ENCODE measurements at regions not wholly inside any gene's neighbourhood (a gene's known extent, or its start where the extent isn't known, plus 50 kb on each side); places are given as distances from the start of the nearest gene placed in this dataset.

GRCh38 chr4:134952775-134953174 lies 751.2 kb upstream of the PABPC4L start:
- Histone ChIP-seq H3K9ac (no peak overlapping the region), H3K27me3 (replicated peaks; ENCODE audit: insufficient read depth) (no peaks in the 10 kb centered on the region), H3K79me2 (ENCODE audit: insufficient read depth) (no peaks in the 10 kb centered on the region), H3K36me3 (ENCODE audit: low read depth) (no peaks in the 10 kb centered on the region), H3K27ac (no peak overlapping the region), H3K9me2 (ENCODE audit: insufficient read depth) (no peaks in the 10 kb centered on the region), H3F3A (ENCODE audit: insufficient read depth) (no peaks in the 10 kb centered on the region), H3K9me3 (ENCODE audit: low read depth) (no peaks in the 10 kb centered on the region), H3K4me3 (no peak overlapping the region), H4K20me1 (ENCODE audit: insufficient read depth) (no peaks in the 10 kb centered on the region), H3K4me2 (ENCODE audit: unreplicated experiment) (no peak overlapping the region), H2AFZ (no peak overlapping the region), H3K4me1 (ENCODE audit: insufficient read depth) (no peaks in the 10 kb centered on the region)
- TF ChIP-seq EZH2 (IDR thresholded peaks at IDR 0.05; ENCODE audit: insufficient read depth, poor library complexity, severe bottlenecking): no peak
- no peak for TF ChIP-seq EZH2phosphoT487 (IDR thresholded peaks at IDR 0.05; ENCODE audit: insufficient read depth, low read depth)
- DNase-seq: no peak
- in situ Hi-C loops (cut with MboI): no loop called here
- WGBS, 2 experiments (ENCODE audit: low coverage in 1 of 2, low lambda C conversion rate in 2 of 2, missing lambda C conversion rate in 2 of 2): 64 to 65% methylated on average over 21 of the region's 21 CpGs

GRCh38 chr4:134952305-134952704 lies 750.7 kb upstream of the PABPC4L start:
- Histone ChIP-seq H3K9ac (no peak overlapping the region), H3K27ac (no peak overlapping the region), H3K4me3 (no peak overlapping the region), H3K27me3 (replicated peaks; ENCODE audit: insufficient read depth) (no peaks in the 10 kb centered on the region), H3K4me1 (ENCODE audit: insufficient read depth) (no peaks in the 10 kb centered on the region), H2AFZ (no peak overlapping the region), H3K9me2 (ENCODE audit: insufficient read depth) (no peaks in the 10 kb centered on the region), H4K20me1 (ENCODE audit: insufficient read depth) (no peaks in the 10 kb centered on the region), H3K4me2 (ENCODE audit: unreplicated experiment) (no peak overlapping the region), H3K9me3 (ENCODE audit: low read depth) (no peaks in the 10 kb centered on the region), H3F3A (ENCODE audit: insufficient read depth) (no peaks in the 10 kb centered on the region), H3K36me3 (ENCODE audit: low read depth) (no peaks in the 10 kb centered on the region), H3K79me2 (ENCODE audit: insufficient read depth) (no peaks in the 10 kb centered on the region)
- WGBS, 2 experiments (ENCODE audit: low coverage in 1 of 2, low lambda C conversion rate in 2 of 2, missing lambda C conversion rate in 2 of 2): 39 to 46% methylated on average over 13 of the region's 13 CpGs
- DNase-seq: no peak
- TF ChIP-seq EZH2phosphoT487 (IDR thresholded peaks at IDR 0.05; ENCODE audit: insufficient read depth, low read depth) (no peak), EZH2 (IDR thresholded peaks at IDR 0.05; ENCODE audit: insufficient read depth, poor library complexity, severe bottlenecking) (no peak)
- in situ Hi-C loops (cut with MboI): no loop called here

GRCh38 chr4:134948110-134948642 lies 746.6 kb upstream of the PABPC4L start:
- H3F3A ChIP-seq (ENCODE audit: insufficient read depth): no peaks in the 10 kb centered on the region
- H3K4me3 ChIP-seq: no peak overlapping the region
- no peaks in the 10 kb centered on the region for H3K9me2 ChIP-seq (ENCODE audit: insufficient read depth)
- no peaks in the 10 kb centered on the region for H3K27me3 ChIP-seq (replicated peaks; ENCODE audit: insufficient read depth)
- DNase-seq: no peak
- H3K36me3 ChIP-seq (ENCODE audit: low read depth): no peaks in the 10 kb centered on the region
- in situ Hi-C loops (cut with MboI): no loop called here
- H3K9ac ChIP-seq: no peak overlapping the region
- no peak overlapping the region for H2AFZ ChIP-seq
- H4K20me1 ChIP-seq (ENCODE audit: insufficient read depth): no peaks in the 10 kb centered on the region
- H3K79me2 ChIP-seq (ENCODE audit: insufficient read depth): no peaks in the 10 kb centered on the region
- no peaks in the 10 kb centered on the region for H3K9me3 ChIP-seq (ENCODE audit: low read depth)
- no peak overlapping the region for H3K4me2 ChIP-seq (ENCODE audit: unreplicated experiment)
- no peak overlapping the region for H3K27ac ChIP-seq
- no peaks in the 10 kb centered on the region for H3K4me1 ChIP-seq (ENCODE audit: insufficient read depth)
- WGBS, 2 experiments (ENCODE audit: low coverage in 1 of 2, low lambda C conversion rate in 2 of 2, missing lambda C conversion rate in 2 of 2): 52 to 61% methylated on average over 11 to 18 of the region's 22 CpGs
- no peak for TF ChIP-seq EZH2 (IDR thresholded peaks at IDR 0.05; ENCODE audit: insufficient read depth, poor library complexity, severe bottlenecking)
- TF ChIP-seq EZH2phosphoT487 (IDR thresholded peaks at IDR 0.05; ENCODE audit: insufficient read depth, low read depth): no peak

- Histone ChIP-seq H3K79me2 (ENCODE audit: insufficient read depth) (no peaks in the 10 kb centered on the region), H3K27ac (no peak overlapping the region), H3K36me3 (ENCODE audit: low read depth) (no peaks in the 10 kb centered on the region), H3K27me3 (replicated peaks; ENCODE audit: insufficient read depth) (no peaks in the 10 kb centered on the region), H2AFZ (no peak overlapping the region), H3K9me3 (ENCODE audit: low read depth) (no peaks in the 10 kb centered on the region), H3K4me1 (ENCODE audit: insufficient read depth) (no peaks in the 10 kb centered on the region), H3F3A (ENCODE audit: insufficient read depth) (no peaks in the 10 kb centered on the region), H4K20me1 (ENCODE audit: insufficient read depth) (no peaks in the 10 kb centered on the region), H3K9me2 (ENCODE audit: insufficient read depth) (no peaks in the 10 kb centered on the region), H3K9ac (no peak overlapping the region), H3K4me3 (no peak overlapping the region), H3K4me2 (ENCODE audit: unreplicated experiment) (no peak overlapping the region)
- whole genome bisulfite sequencing, 2 experiments (ENCODE audit: low coverage in 1 of 2, low lambda C conversion rate in 2 of 2, missing lambda C conversion rate in 2 of 2): 64 to 69% methylated on average over 21 of the region's 21 CpGs
- no peak for DNase-seq
- in situ Hi-C loops (cut with MboI): no loop called here
- no peak for TF ChIP-seq EZH2 (IDR thresholded peaks at IDR 0.05; ENCODE audit: insufficient read depth, poor library complexity, severe bottlenecking)
- TF ChIP-seq EZH2phosphoT487 (IDR thresholded peaks at IDR 0.05; ENCODE audit: insufficient read depth, low read depth): no peak
Measured at GRCh38 chr4:134944115-134944514, 742.5 kb upstream of the PABPC4L start.

- Histone ChIP-seq H3K27ac (no peak overlapping the region), H4K20me1 (ENCODE audit: insufficient read depth) (no peaks in the 10 kb centered on the region), H3K9me2 (ENCODE audit: insufficient read depth) (no peaks in the 10 kb centered on the region), H3K9me3 (ENCODE audit: low read depth) (no peaks in the 10 kb centered on the region), H3K27me3 (replicated peaks; ENCODE audit: insufficient read depth) (no peaks in the 10 kb centered on the region), H3K4me2 (ENCODE audit: unreplicated experiment) (no peak overlapping the region), H3F3A (ENCODE audit: insufficient read depth) (no peaks in the 10 kb centered on the region), H3K9ac (no peak overlapping the region), H3K36me3 (ENCODE audit: low read depth) (no peaks in the 10 kb centered on the region), H2AFZ (no peak overlapping the region), H3K4me1 (ENCODE audit: insufficient read depth) (no peaks in the 10 kb centered on the region), H3K79me2 (ENCODE audit: insufficient read depth) (no peaks in the 10 kb centered on the region), H3K4me3 (no peak overlapping the region)
- TF ChIP-seq EZH2phosphoT487 (IDR thresholded peaks at IDR 0.05; ENCODE audit: insufficient read depth, low read depth) (no peak), EZH2 (IDR thresholded peaks at IDR 0.05; ENCODE audit: insufficient read depth, poor library complexity, severe bottlenecking) (no peak)
- DNase-seq: no peak
- in situ Hi-C loops (cut with MboI): no loop called here
- WGBS, 2 experiments (ENCODE audit: low coverage in 1 of 2, low lambda C conversion rate in 2 of 2, missing lambda C conversion rate in 2 of 2): 13 to 22% methylated on average over 3 of the region's 3 CpGs
Measured at GRCh38 chr4:134936014-134936413, 734.4 kb upstream of the PABPC4L start.

All from GM23248 (cell line).